ENCODE measurements at regions not wholly inside any gene's neighbourhood (a gene's known extent, or its start where the extent isn't known, plus 50 kb on each side); places are given as distances from the start of the nearest gene placed in this dataset.

DNA sequence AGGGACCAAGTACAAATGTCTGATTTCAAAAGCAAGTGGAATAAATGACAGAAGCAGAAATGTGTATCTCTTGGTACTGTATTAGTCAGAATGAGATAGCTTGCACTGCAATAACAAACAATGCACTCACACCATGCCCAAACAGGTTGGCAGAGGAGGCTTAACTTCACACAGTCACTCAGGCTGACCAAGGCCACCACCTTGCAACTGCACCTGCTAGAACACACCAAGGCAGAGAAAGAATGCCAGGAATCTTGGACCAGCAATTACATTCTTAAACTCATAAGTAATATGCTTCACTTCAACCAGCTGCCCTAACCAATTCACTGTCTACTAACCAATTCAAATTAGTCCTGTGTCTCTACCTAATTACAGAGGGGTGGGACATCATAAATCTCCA is 378.3 kb downstream of the BCL11B start:
- Histone ChIP-seq H3K4me3 (replicated peaks; ENCODE audit: insufficient read depth, low read length) (no peak overlapping the region), H3K27ac (replicated peaks) (no peak overlapping the region), H3K27me3 (ENCODE audit: insufficient read depth, poor library complexity, severe bottlenecking) (no peaks in the 10 kb centered on the region)
- DNase-seq (ENCODE audit: low read depth in 1 of 2, low spot score in 1 of 2), result no peak
- TF ChIP-seq, protein P1, sequence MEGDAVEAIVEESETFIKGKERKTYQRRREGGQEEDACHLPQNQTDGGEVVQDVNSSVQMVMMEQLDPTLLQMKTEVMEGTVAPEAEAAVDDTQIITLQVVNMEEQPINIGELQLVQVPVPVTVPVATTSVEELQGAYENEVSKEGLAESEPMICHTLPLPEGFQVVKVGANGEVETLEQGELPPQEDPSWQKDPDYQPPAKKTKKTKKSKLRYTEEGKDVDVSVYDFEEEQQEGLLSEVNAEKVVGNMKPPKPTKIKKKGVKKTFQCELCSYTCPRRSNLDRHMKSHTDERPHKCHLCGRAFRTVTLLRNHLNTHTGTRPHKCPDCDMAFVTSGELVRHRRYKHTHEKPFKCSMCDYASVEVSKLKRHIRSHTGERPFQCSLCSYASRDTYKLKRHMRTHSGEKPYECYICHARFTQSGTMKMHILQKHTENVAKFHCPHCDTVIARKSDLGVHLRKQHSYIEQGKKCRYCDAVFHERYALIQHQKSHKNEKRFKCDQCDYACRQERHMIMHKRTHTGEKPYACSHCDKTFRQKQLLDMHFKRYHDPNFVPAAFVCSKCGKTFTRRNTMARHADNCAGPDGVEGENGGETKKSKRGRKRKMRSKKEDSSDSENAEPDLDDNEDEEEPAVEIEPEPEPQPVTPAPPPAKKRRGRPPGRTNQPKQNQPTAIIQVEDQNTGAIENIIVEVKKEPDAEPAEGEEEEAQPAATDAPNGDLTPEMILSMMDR (IDR thresholded peaks at IDR 0.05; ENCODE audit: insufficient read depth, low read length), result no peak
- TF ChIP-seq, protein P2, sequence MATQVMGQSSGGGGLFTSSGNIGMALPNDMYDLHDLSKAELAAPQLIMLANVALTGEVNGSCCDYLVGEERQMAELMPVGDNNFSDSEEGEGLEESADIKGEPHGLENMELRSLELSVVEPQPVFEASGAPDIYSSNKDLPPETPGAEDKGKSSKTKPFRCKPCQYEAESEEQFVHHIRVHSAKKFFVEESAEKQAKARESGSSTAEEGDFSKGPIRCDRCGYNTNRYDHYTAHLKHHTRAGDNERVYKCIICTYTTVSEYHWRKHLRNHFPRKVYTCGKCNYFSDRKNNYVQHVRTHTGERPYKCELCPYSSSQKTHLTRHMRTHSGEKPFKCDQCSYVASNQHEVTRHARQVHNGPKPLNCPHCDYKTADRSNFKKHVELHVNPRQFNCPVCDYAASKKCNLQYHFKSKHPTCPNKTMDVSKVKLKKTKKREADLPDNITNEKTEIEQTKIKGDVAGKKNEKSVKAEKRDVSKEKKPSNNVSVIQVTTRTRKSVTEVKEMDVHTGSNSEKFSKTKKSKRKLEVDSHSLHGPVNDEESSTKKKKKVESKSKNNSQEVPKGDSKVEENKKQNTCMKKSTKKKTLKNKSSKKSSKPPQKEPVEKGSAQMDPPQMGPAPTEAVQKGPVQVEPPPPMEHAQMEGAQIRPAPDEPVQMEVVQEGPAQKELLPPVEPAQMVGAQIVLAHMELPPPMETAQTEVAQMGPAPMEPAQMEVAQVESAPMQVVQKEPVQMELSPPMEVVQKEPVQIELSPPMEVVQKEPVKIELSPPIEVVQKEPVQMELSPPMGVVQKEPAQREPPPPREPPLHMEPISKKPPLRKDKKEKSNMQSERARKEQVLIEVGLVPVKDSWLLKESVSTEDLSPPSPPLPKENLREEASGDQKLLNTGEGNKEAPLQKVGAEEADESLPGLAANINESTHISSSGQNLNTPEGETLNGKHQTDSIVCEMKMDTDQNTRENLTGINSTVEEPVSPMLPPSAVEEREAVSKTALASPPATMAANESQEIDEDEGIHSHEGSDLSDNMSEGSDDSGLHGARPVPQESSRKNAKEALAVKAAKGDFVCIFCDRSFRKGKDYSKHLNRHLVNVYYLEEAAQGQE (IDR thresholded peaks at IDR 0.05; ENCODE audit: insufficient replicate concordance, low read depth), result no peak
- TF ChIP-seq GABPA (IDR thresholded peaks at IDR 0.05; ENCODE audit: low read depth) (no peak), SPI1 (IDR thresholded peaks at IDR 0.05; ENCODE audit: borderline replicate concordance, low read depth) (no peak), POLR2AphosphoS5 (IDR thresholded peaks at IDR 0.05; ENCODE audit: low read depth) (no peak)

DNA sequence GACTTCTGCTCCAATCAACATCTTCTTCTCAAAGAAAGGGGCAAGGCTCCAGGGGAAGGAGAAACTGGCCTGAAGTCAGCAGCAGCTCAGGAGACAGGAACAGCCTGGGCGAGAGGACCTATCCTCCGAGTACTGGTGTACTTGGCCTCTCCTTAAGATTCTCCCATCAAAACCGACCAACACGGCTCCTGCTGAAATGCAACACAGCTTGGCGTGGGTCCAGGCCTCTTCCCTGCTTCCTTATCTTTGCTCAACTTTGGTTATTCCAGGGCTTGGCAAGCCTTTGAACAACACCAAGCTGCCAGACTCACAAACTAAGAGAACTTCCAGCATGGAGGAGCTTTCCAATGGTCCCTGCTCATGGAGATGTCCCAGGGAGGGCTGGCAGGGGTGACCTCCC is 377.4 kb downstream of the BCL11B start:
- no peak overlapping the region for H3K4me3 ChIP-seq (replicated peaks; ENCODE audit: insufficient read depth, low read length)
- H3K27me3 ChIP-seq (ENCODE audit: insufficient read depth, poor library complexity, severe bottlenecking), result no peaks in the 10 kb centered on the region
- no peak for DNase-seq (ENCODE audit: low read depth in 1 of 2, low spot score in 1 of 2)
- H3K27ac ChIP-seq (replicated peaks), result no peak overlapping the region
- TF ChIP-seq POLR2AphosphoS5 (IDR thresholded peaks at IDR 0.05; ENCODE audit: low read depth) (no peak), SPI1 (IDR thresholded peaks at IDR 0.05; ENCODE audit: borderline replicate concordance, low read depth) (no peak), GABPA (IDR thresholded peaks at IDR 0.05; ENCODE audit: low read depth) (no peak)
- TF ChIP-seq, protein P2 (IDR thresholded peaks at IDR 0.05; ENCODE audit: insufficient replicate concordance, low read depth), result no peak
- TF ChIP-seq, protein P1 (IDR thresholded peaks at IDR 0.05; ENCODE audit: insufficient read depth, low read length), result no peak

DNA sequence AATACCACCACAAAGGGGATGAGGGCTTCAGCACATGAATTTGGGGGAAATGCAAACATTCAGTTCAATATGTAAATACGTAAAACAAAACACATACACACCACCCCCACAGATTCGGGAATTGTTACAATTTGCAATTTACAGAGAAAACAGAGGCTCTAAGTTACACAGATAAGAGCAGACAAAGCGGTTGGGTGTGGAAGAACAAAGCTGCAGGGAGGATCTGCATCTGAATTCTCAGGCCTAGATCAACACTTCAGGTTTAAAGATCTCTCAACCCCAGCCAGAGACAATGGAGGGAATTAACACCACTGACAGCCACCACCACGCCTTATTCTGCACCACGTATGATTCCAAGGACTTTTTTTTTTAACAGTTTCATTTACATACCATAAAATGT is 375.5 kb downstream of the BCL11B start:
- Histone ChIP-seq H3K27me3 (ENCODE audit: insufficient read depth, poor library complexity, severe bottlenecking) (no peaks in the 10 kb centered on the region), H3K27ac (replicated peaks) (no peak overlapping the region), H3K4me3 (replicated peaks; ENCODE audit: insufficient read depth, low read length) (no peak overlapping the region)
- no peak for DNase-seq (ENCODE audit: low read depth in 1 of 2, low spot score in 1 of 2)
- TF ChIP-seq POLR2AphosphoS5 (IDR thresholded peaks at IDR 0.05; ENCODE audit: low read depth), result no peak
- TF ChIP-seq, protein P1 (IDR thresholded peaks at IDR 0.05; ENCODE audit: insufficient read depth, low read length), result no peak
- no peak for TF ChIP-seq SPI1 (IDR thresholded peaks at IDR 0.05; ENCODE audit: borderline replicate concordance, low read depth)
- TF ChIP-seq, protein P2 (IDR thresholded peaks at IDR 0.05; ENCODE audit: insufficient replicate concordance, low read depth), result no peak
- no peak for TF ChIP-seq GABPA (IDR thresholded peaks at IDR 0.05; ENCODE audit: low read depth)
